22Rv1 (cell line): ENCODE measurements at regions not wholly inside any gene's neighbourhood (a gene's known extent, or its start where the extent isn't known, plus 50 kb on each side); places are given as distances from the start of the nearest gene placed in this dataset.

Experiments used
- ZFX ChIP-seq: fragments of 450-650 bp; IDR thresholded peaks from 2 replicates; pipeline ENCODE4 v1.6.1; 2017; ENCODE audit warnings: antibody characterized with exemption, borderline replicate concordance
- TF ChIP-seq, protein P1 (sequence below): fragments of 450-650 bp; IDR thresholded peaks from 2 replicates; pipeline ENCODE4 v1.5.1; 2017; ENCODE audit warnings: mild to moderate bottlenecking

DNA sequence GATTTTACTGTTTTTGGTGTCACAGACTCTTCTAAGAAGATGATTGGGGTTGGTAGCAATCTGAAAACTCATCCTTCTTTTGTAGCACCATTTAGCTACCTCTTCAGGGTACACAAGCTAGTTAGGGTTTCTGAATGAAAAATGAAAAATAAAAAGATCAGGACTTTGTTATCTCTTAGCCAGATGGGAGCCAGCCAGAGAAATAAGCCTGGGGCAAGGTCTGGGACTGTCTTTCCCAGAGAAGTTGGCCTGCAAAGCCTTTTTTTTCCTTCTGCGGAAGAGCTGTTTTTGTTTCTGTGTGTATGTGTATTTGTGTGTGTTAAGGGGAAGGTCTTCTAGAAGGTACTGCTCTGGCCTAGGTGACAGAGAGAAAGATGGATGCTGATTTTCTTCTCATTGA lies 150.7 kb upstream of the AGTR1 start:
- TF ChIP-seq, protein P1, sequence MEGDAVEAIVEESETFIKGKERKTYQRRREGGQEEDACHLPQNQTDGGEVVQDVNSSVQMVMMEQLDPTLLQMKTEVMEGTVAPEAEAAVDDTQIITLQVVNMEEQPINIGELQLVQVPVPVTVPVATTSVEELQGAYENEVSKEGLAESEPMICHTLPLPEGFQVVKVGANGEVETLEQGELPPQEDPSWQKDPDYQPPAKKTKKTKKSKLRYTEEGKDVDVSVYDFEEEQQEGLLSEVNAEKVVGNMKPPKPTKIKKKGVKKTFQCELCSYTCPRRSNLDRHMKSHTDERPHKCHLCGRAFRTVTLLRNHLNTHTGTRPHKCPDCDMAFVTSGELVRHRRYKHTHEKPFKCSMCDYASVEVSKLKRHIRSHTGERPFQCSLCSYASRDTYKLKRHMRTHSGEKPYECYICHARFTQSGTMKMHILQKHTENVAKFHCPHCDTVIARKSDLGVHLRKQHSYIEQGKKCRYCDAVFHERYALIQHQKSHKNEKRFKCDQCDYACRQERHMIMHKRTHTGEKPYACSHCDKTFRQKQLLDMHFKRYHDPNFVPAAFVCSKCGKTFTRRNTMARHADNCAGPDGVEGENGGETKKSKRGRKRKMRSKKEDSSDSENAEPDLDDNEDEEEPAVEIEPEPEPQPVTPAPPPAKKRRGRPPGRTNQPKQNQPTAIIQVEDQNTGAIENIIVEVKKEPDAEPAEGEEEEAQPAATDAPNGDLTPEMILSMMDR = no peak
- TF ChIP-seq ZFX = no peak
